Kidney (tissue), 13 donors: ENCODE measurements at regions not wholly inside any gene's neighbourhood (a gene's known extent, or its start where the extent isn't known, plus 50 kb on each side); places are given as distances from the start of the nearest gene placed in this dataset.

Experiments
- DNase-seq, 5 donors: peaks; one replicate each; pipeline ENCODE4 v3.0.0-alpha.2; 2013 to 2020
- FAIRE-seq: peaks from 2 replicates; lab custom pipeline; 2012; peaks lifted over from hg19 to GRCh38; lab: Jason Lieb, UNC
- H3K27ac ChIP-seq, 2 donors: one replicate each; pipeline ENCODE4 v1.7.0; 2013; ENCODE audit warnings: low read depth in 2 of 2, low read length in 2 of 2, inconsistent platforms in 1 of 2
- H3K27me3 ChIP-seq: one replicate; pipeline ENCODE4 v1.7.1; 2013; ENCODE audit warnings: low read length, inconsistent platforms; ENCODE audit not compliant: control insufficient read depth, insufficient read depth
- H3K36me3 ChIP-seq, 3 donors: one replicate each; pipeline versions ENCODE4 v1.7.0 to v1.7.1; 2013; ENCODE audit warnings: low read length in 3 of 3, control low read depth in 1 of 3, inconsistent platforms in 1 of 3; ENCODE audit not compliant: insufficient read depth in 3 of 3, control insufficient read depth in 2 of 3
- H3K4me1 ChIP-seq, 3 donors: one replicate each; pipeline versions ENCODE4 v1.7.0 to v1.7.1; 2013; ENCODE audit warnings: low read length in 3 of 3, inconsistent platforms in 1 of 3, low read depth in 1 of 3; ENCODE audit not compliant: control insufficient read depth in 2 of 3, insufficient read depth in 2 of 3
- H3K4me3 ChIP-seq, 3 donors: one replicate each; pipeline versions ENCODE4 v1.7.0 to v1.8.1; 2013; ENCODE audit warnings: low read length in 3 of 3, control low read depth in 1 of 3, inconsistent platforms in 1 of 3
- H3K9ac ChIP-seq, 3 donors: one replicate each; pipeline versions ENCODE4 v1.7.0 to v1.7.1; 2013; ENCODE audit warnings: low read length in 3 of 3, control low read depth in 1 of 3, inconsistent platforms in 1 of 3
- H3K9me3 ChIP-seq, 3 donors: one replicate each; pipeline versions ENCODE4 v1.7.0 to v1.7.1; 2013; ENCODE audit warnings: low read length in 3 of 3, control low read depth in 1 of 3, inconsistent platforms in 1 of 3; ENCODE audit not compliant: control insufficient read depth in 2 of 3, insufficient read depth in 1 of 3
- CTCF ChIP-seq: IDR thresholded peaks from 3 replicates; pipeline ENCODE4 v1.5.1; 2012; ENCODE audit warnings: mild to moderate bottlenecking, moderate library complexity, borderline replicate concordance; ENCODE audit not compliant: insufficient read depth; ENCODE audit errors: extremely low read depth
- intact Hi-C: fragments of 100-400 bp; cut with DNase I; formaldehyde crosslinking; loops from one replicate; pipeline ENCODE4 v1.11.1; 2022
- donor health status: control.
- donor health status: control.
- donor health status: control.
- donor health status: control.
- donor health status: control.
- donor health status: DM: yes; HTN: yes; CAD: no.
- donor health status: Normal renal cell carcinoma (clear cell type).

GRCh38 chr21:28447462-28447861 is 545.2 kb downstream of the LTN1 start:
- no peak overlapping the region for H3K4me3 ChIP-seq
- no peak overlapping the region for H3K27ac ChIP-seq
- TF ChIP-seq CTCF, result no peak
- no peaks in the 10 kb centered on the region for H3K9me3 ChIP-seq
- no peak overlapping the region for H3K9ac ChIP-seq
- DNase-seq (no peak), FAIRE-seq (no peak)
- intact Hi-C loops, result no loop called here
- no peaks in the 10 kb centered on the region for H3K27me3 ChIP-seq
- no peaks in the 10 kb centered on the region for H3K36me3 ChIP-seq
- H3K4me1 ChIP-seq, result no peaks in the 10 kb centered on the region

- Histone ChIP-seq H3K9me3 (no peaks in the 10 kb centered on the region), H3K4me1 (no peaks in the 10 kb centered on the region), H3K27ac (no peak overlapping the region), H3K36me3 (no peaks in the 10 kb centered on the region), H3K9ac (no peak overlapping the region), H3K27me3 (no peaks in the 10 kb centered on the region), H3K4me3 (no peak overlapping the region)
- DNase-seq (no peak), FAIRE-seq (no peak)
- no peak for TF ChIP-seq CTCF
- intact Hi-C loops, result no loop called here
Measured at GRCh38 chr21:28445141-28445830, 547.4 kb downstream of the LTN1 start.

GRCh38 chr21:28444557-28444956 is 548.1 kb downstream of the LTN1 start:
- intact Hi-C loops, result no loop called here
- FAIRE-seq, result no peak
- no peaks in the 10 kb centered on the region for H3K4me1 ChIP-seq
- H3K36me3 ChIP-seq, result no peaks in the 10 kb centered on the region
- H3K27ac ChIP-seq, result no peak overlapping the region
- DNase-seq, result no peak
- no peaks in the 10 kb centered on the region for H3K9me3 ChIP-seq
- TF ChIP-seq CTCF, result no peak
- H3K4me3 ChIP-seq, result no peak overlapping the region
- no peaks in the 10 kb centered on the region for H3K27me3 ChIP-seq
- H3K9ac ChIP-seq, result no peak overlapping the region

GRCh38 chr21:28444111-28444510 is 548.6 kb downstream of the LTN1 start:
- Histone ChIP-seq H3K4me3 (no peak overlapping the region), H3K4me1 (no peaks in the 10 kb centered on the region), H3K36me3 (no peaks in the 10 kb centered on the region), H3K9ac (no peak overlapping the region), H3K27ac (no peak overlapping the region), H3K9me3 (no peaks in the 10 kb centered on the region), H3K27me3 (no peaks in the 10 kb centered on the region)
- FAIRE-seq, result no peak
- no peak for TF ChIP-seq CTCF
- intact Hi-C loops, result no loop called here
- no peak for DNase-seq
